ENCODE measurements at regions not wholly inside any gene's neighbourhood (a gene's known extent, or its start where the extent isn't known, plus 50 kb on each side); places are given as distances from the start of the nearest gene placed in this dataset.

GRCh38 chr7:115070311-115070710 lies 148.4 kb downstream of the MDFIC start:
- ChIA-PET CTCF (no interaction called here), POLR2A (ENCODE audit: low non-redundant PET) (no interaction called here)
- no TSS peak for BruUV-seq (replicated peaks)
- H3K4me3 ChIP-seq (ENCODE audit: low read depth, low read length, poor library complexity, severe bottlenecking): no peak overlapping the region
- TF ChIP-seq, protein P1, sequence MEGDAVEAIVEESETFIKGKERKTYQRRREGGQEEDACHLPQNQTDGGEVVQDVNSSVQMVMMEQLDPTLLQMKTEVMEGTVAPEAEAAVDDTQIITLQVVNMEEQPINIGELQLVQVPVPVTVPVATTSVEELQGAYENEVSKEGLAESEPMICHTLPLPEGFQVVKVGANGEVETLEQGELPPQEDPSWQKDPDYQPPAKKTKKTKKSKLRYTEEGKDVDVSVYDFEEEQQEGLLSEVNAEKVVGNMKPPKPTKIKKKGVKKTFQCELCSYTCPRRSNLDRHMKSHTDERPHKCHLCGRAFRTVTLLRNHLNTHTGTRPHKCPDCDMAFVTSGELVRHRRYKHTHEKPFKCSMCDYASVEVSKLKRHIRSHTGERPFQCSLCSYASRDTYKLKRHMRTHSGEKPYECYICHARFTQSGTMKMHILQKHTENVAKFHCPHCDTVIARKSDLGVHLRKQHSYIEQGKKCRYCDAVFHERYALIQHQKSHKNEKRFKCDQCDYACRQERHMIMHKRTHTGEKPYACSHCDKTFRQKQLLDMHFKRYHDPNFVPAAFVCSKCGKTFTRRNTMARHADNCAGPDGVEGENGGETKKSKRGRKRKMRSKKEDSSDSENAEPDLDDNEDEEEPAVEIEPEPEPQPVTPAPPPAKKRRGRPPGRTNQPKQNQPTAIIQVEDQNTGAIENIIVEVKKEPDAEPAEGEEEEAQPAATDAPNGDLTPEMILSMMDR (conservative IDR thresholded peaks at IDR 0.05; ENCODE audit: low read depth, low read length): no peak
- TF ChIP-seq EZH2 (IDR thresholded peaks at IDR 0.05; ENCODE audit: borderline replicate concordance, low read depth, low read length, poor library complexity, severe bottlenecking): no peak
- H3K4me1 ChIP-seq (ENCODE audit: insufficient read depth, low read length, poor library complexity, severe bottlenecking): no peaks in the 10 kb centered on the region
- no peaks in the 10 kb centered on the region for H3K27me3 ChIP-seq (replicated peaks; ENCODE audit: insufficient read depth, low read depth, low read length, poor library complexity)
- H3K36me3 ChIP-seq (ENCODE audit: insufficient read depth, low read length, poor library complexity, severe bottlenecking): no peaks in the 10 kb centered on the region
- intact Hi-C loops (cut with micrococcal nuclease; ENCODE audit: unreplicated experiment): no loop called here
- no peak for DNase-seq (ENCODE audit: low spot score)
- no peaks in the 10 kb centered on the region for H3K9me3 ChIP-seq (ENCODE audit: low read depth, low read length, poor library complexity, severe bottlenecking)
- H3K27ac ChIP-seq (ENCODE audit: low read depth, low read length, poor library complexity, severe bottlenecking): no peak overlapping the region

Measured in A673 (cell line).